ENCODE measurements at regions not wholly inside any gene's neighbourhood (a gene's known extent, or its start where the extent isn't known, plus 50 kb on each side); places are given as distances from the start of the nearest gene placed in this dataset.

- Histone ChIP-seq H3K27ac (no peak overlapping the region), H3K36me3 (replicated peaks in 1 of 2) (no peaks in the 10 kb centered on the region), H3K4me3 (no peak overlapping the region), H3K4me1 (replicated peaks in 1 of 2) (no peaks in the 10 kb centered on the region), H3K9me3 (replicated peaks in 1 of 3) (no peaks in the 10 kb centered on the region), H3K27me3 (no peaks in the 10 kb centered on the region)
- intact Hi-C loops (cut with DNase I), result no loop called here
- DNase-seq, result no peak
- WGBS, 4 donors, result 63 to 71% (median 68%) methylated on average over 1 of the region's 1 CpG
- TF ChIP-seq POLR2A (IDR thresholded peaks at IDR 0.05) (no peak), CTCF (IDR thresholded peaks at IDR 0.05) (no peak)
These were observed 446.0 kb upstream of the SEMA3A start for GRCh38 chr7:84640637-84641036.

GRCh38 chr7:84638339-84638697 is 443.7 kb upstream of the SEMA3A start:
- Histone ChIP-seq H3K4me3 (no peak overlapping the region), H3K4me1 (replicated peaks in 1 of 2) (no peaks in the 10 kb centered on the region), H3K9me3 (replicated peaks in 1 of 3) (no peaks in the 10 kb centered on the region), H3K27me3 (no peaks in the 10 kb centered on the region), H3K27ac (no peak overlapping the region), H3K36me3 (replicated peaks in 1 of 2) (no peaks in the 10 kb centered on the region)
- intact Hi-C loops (cut with DNase I), result no loop called here
- no peak for DNase-seq
- no peak for TF ChIP-seq CTCF (IDR thresholded peaks at IDR 0.05)
- TF ChIP-seq POLR2A (IDR thresholded peaks at IDR 0.05), result no peak

GRCh38 chr7:84637568-84638338 is 443.2 kb upstream of the SEMA3A start:
- Histone ChIP-seq H3K9me3 (replicated peaks in 1 of 3) (no peaks in the 10 kb centered on the region), H3K36me3 (replicated peaks in 1 of 2) (no peaks in the 10 kb centered on the region), H3K4me3 (no peak overlapping the region), H3K27me3 (no peaks in the 10 kb centered on the region), H3K4me1 (replicated peaks in 1 of 2) (no peaks in the 10 kb centered on the region), H3K27ac (peak overlapping the region in 1 of 5 donors; percentile 61)
- WGBS, 4 donors, result 60 to 86% (median 80%) methylated on average over 2 of the region's 2 CpGs
- intact Hi-C loops (cut with DNase I), result no loop called here
- peak in 1 of 7 donors; percentile 3 for DNase-seq
- TF ChIP-seq POLR2A (IDR thresholded peaks at IDR 0.05), result no peak
- TF ChIP-seq CTCF (IDR thresholded peaks at IDR 0.05), result no peak

- WGBS, 4 donors, result 72 to 84% (median 79%) methylated on average over 4 of the region's 4 CpGs
These were observed 437.3 kb upstream of the SEMA3A start for GRCh38 chr7:84631913-84632312.

More at GRCh38 chr7:84631913-84632312, 437.3 kb upstream of the SEMA3A start:
- H3K4me3 ChIP-seq, result no peak overlapping the region
- H3K36me3 ChIP-seq (replicated peaks in 1 of 2), result no peaks in the 10 kb centered on the region
- no peak for DNase-seq
- no peak for TF ChIP-seq CTCF (IDR thresholded peaks at IDR 0.05)
- TF ChIP-seq POLR2A (IDR thresholded peaks at IDR 0.05), result no peak
- H3K27me3 ChIP-seq, result no peaks in the 10 kb centered on the region
- intact Hi-C loops (cut with DNase I), result no loop called here
- no peaks in the 10 kb centered on the region for H3K9me3 ChIP-seq (replicated peaks in 1 of 3)
- no peak overlapping the region for H3K27ac ChIP-seq
- no peaks in the 10 kb centered on the region for H3K4me1 ChIP-seq (replicated peaks in 1 of 2)
